ENCODE measurements at regions not wholly inside any gene's neighbourhood (a gene's known extent, or its start where the extent isn't known, plus 50 kb on each side); places are given as distances from the start of the nearest gene placed in this dataset.

DNA sequence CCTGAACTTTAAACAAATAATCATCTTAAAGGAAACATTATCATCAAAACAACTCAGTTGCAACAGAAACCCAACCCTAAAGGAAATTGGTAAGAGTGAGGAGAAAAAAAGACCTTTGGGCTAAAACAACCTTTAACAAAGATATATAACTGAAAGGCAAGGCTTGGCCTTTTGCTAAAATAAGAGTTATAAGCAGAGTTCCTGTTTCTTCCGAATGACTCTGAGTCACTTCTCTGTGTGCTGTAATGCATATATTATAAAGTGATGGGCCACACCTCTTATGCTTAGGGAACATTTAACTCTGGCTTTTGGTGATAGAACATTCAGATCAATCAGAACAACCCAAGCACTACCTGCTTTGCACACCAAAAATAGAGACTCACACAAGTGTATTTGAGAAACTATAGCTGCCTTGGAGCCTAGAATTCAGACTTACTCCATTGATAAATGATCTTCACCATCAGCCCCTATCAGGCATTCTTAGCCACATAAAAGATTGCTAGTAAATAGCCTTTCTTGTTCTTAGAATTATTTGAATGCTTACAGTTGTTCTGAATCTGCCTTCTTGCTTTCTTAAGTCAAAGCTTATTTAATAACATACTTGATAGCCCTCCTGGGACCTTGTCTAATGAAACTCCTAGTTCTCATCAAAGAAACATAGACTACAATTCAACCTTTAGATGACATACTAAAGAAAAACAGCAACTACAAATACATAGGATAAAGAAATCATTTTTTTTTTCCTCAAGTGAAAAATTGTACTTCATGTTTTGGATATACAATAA is 294.2 kb upstream of the SEMA6D start:
- H3K9ac ChIP-seq (ENCODE audit: low read length in 5 of 5), result no peak overlapping the region
- peaks cover 0 to 5% (median 0%) of the 10 kb centered on the region in 5 donors for H3K4me1 ChIP-seq (ENCODE audit: control insufficient read depth in 5 of 5, insufficient read depth in 5 of 5, low read length in 5 of 5)
- no peak overlapping the region for H3K27ac ChIP-seq (ENCODE audit: low read depth, low read length)
- no peaks in the 10 kb centered on the region for H3K9me3 ChIP-seq (ENCODE audit: control insufficient read depth in 5 of 5, low read length in 5 of 5)
- no peak overlapping the region for H3K4me3 ChIP-seq (ENCODE audit: low read depth in 1 of 5, low read length in 5 of 5)
- no peaks in the 10 kb centered on the region for H3K27me3 ChIP-seq (ENCODE audit: control insufficient read depth in 5 of 5, insufficient read depth in 4 of 5, low read length in 5 of 5)
- H3K36me3 ChIP-seq (ENCODE audit: control insufficient read depth in 5 of 5, insufficient read depth in 5 of 5, low read length in 5 of 5), result no peaks in the 10 kb centered on the region

DNA sequence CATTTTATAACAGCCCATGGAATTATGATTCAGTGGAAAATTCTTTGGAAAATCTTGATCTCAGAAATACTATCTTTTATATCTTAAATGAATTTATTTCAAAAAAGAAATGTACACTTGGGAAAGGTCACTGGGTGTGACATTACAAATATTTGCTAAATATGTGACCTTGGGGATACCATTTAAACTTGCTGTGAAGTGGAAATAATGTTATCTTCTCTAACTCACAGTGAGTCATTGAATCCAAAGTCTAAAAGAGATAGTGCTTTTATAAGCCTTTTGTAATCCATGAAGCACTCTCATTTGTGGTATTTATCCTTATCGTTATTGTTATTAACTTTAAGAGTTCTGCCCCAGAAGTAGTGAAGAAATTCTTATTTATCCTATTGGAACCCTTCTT is 289.8 kb upstream of the SEMA6D start:
- no peaks in the 10 kb centered on the region for H3K9me3 ChIP-seq (ENCODE audit: control insufficient read depth in 5 of 5, low read length in 5 of 5)
- H3K27ac ChIP-seq (ENCODE audit: low read depth, low read length), result no peak overlapping the region
- no peak overlapping the region for H3K4me3 ChIP-seq (ENCODE audit: low read depth in 1 of 5, low read length in 5 of 5)
- no peaks in the 10 kb centered on the region for H3K27me3 ChIP-seq (ENCODE audit: control insufficient read depth in 5 of 5, insufficient read depth in 4 of 5, low read length in 5 of 5)
- H3K9ac ChIP-seq (ENCODE audit: low read length in 5 of 5), result no peak overlapping the region
- H3K4me1 ChIP-seq (ENCODE audit: control insufficient read depth in 5 of 5, insufficient read depth in 5 of 5, low read length in 5 of 5), result peaks cover 0 to 11% (median 0%) of the 10 kb centered on the region in 5 donors
- H3K36me3 ChIP-seq (ENCODE audit: control insufficient read depth in 5 of 5, insufficient read depth in 5 of 5, low read length in 5 of 5), result no peaks in the 10 kb centered on the region

DNA sequence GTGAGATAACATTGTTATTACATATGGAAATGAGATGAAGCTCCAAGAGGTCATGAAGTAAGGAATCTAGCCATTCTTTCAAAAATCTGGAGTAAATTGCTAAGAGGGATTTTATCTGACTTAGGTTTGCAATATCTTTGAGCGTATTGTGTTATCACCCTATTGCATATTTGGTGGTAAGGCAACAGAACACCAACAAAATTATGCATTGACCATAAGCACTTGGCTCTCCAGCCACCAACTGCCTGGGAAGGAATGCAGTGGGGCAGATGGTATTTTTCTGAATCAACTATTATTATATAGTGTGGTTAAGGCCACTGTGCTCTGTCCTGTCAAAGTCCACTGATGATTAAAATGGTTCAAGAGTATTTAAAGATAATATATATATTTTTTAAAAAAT is 287.9 kb upstream of the SEMA6D start:
- H3K27ac ChIP-seq (ENCODE audit: low read depth, low read length), result no peak overlapping the region
- H3K36me3 ChIP-seq (ENCODE audit: control insufficient read depth in 5 of 5, insufficient read depth in 5 of 5, low read length in 5 of 5), result no peaks in the 10 kb centered on the region
- no peaks in the 10 kb centered on the region for H3K9me3 ChIP-seq (ENCODE audit: control insufficient read depth in 5 of 5, low read length in 5 of 5)
- no peak overlapping the region for H3K4me3 ChIP-seq (ENCODE audit: low read depth in 1 of 5, low read length in 5 of 5)
- peaks cover 0 to 6% (median 0%) of the 10 kb centered on the region in 5 donors for H3K4me1 ChIP-seq (ENCODE audit: control insufficient read depth in 5 of 5, insufficient read depth in 5 of 5, low read length in 5 of 5)
- H3K9ac ChIP-seq (ENCODE audit: low read length in 5 of 5), result no peak overlapping the region
- H3K27me3 ChIP-seq (ENCODE audit: control insufficient read depth in 5 of 5, insufficient read depth in 4 of 5, low read length in 5 of 5), result no peaks in the 10 kb centered on the region

DNA sequence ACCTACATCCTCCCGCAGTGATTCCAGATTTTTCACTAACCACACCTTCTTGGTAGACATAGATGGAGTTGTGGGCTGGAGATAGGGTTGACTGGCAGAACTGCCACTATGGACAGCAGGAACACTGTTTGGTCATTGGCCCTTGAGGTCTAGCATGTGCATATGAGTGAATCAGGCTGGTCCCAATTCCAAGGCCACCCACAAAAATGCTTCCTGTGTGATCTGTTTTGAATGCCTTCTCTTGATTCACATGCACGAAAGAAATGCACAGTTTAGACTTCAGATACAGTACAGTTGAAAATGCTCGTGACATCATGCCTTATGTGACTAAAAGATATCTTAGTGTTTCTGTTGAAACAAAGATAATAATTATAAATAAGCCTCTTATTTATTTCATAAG is 285.8 kb upstream of the SEMA6D start:
- Histone ChIP-seq H3K4me3 (ENCODE audit: low read depth in 1 of 5, low read length in 5 of 5) (no peak overlapping the region), H3K27ac (ENCODE audit: low read depth, low read length) (no peak overlapping the region), H3K27me3 (ENCODE audit: control insufficient read depth in 5 of 5, insufficient read depth in 4 of 5, low read length in 5 of 5) (no peaks in the 10 kb centered on the region), H3K36me3 (ENCODE audit: control insufficient read depth in 5 of 5, insufficient read depth in 5 of 5, low read length in 5 of 5) (no peaks in the 10 kb centered on the region), H3K4me1 (ENCODE audit: control insufficient read depth in 5 of 5, insufficient read depth in 5 of 5, low read length in 5 of 5) (peaks cover 0 to 6% (median 0%) of the 10 kb centered on the region in 5 donors), H3K9ac (ENCODE audit: low read length in 5 of 5) (no peak overlapping the region), H3K9me3 (ENCODE audit: control insufficient read depth in 5 of 5, low read length in 5 of 5) (no peaks in the 10 kb centered on the region)

DNA sequence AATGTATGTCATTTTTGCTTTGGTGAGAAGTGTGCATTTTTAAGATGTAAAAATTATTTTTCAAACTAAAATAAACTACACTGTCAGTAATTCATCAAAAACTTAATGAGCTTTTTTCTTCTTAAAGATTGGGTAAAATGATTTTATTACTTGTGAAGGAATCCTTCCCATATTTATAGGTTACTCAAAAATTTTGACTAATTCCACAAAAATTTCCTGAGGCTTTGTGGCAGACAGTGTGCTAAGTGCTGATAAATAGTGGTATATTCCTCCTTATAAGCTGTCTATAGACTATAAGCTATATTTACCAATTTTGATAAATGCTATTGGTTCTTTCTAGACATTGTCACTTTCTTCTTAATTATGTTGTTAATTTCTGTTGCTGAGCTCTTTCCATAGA is 284.5 kb upstream of the SEMA6D start:
- Histone ChIP-seq H3K27ac (ENCODE audit: low read depth, low read length) (no peak overlapping the region), H3K4me1 (ENCODE audit: control insufficient read depth in 5 of 5, insufficient read depth in 5 of 5, low read length in 5 of 5) (peaks cover 0 to 6% (median 0%) of the 10 kb centered on the region in 5 donors), H3K9me3 (ENCODE audit: control insufficient read depth in 5 of 5, low read length in 5 of 5) (no peaks in the 10 kb centered on the region), H3K27me3 (ENCODE audit: control insufficient read depth in 5 of 5, insufficient read depth in 4 of 5, low read length in 5 of 5) (no peaks in the 10 kb centered on the region), H3K9ac (ENCODE audit: low read length in 5 of 5) (no peak overlapping the region), H3K36me3 (ENCODE audit: control insufficient read depth in 5 of 5, insufficient read depth in 5 of 5, low read length in 5 of 5) (no peaks in the 10 kb centered on the region), H3K4me3 (ENCODE audit: low read depth in 1 of 5, low read length in 5 of 5) (no peak overlapping the region)

DNA sequence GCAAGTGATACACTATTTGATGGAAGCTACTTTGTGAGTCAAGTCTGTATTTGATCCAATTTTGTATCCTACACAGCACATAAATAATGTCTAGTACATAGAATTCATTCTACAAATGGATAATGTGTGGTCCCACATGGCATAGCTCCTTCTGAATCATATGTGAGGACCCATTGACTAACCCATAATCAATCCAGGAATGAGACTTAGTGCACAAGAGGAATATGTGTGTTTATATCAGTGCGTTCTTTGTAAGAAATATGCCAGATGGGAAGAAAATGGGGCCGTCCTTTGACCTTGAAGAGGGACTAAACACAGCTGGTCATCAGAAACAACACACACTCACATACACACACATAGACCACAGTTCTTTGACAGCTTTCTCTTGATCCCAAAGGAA is 282.7 kb upstream of the SEMA6D start:
- no peaks in the 10 kb centered on the region for H3K36me3 ChIP-seq (ENCODE audit: control insufficient read depth in 5 of 5, insufficient read depth in 5 of 5, low read length in 5 of 5)
- no peaks in the 10 kb centered on the region for H3K27me3 ChIP-seq (ENCODE audit: control insufficient read depth in 5 of 5, insufficient read depth in 4 of 5, low read length in 5 of 5)
- H3K27ac ChIP-seq (ENCODE audit: low read depth, low read length), result no peak overlapping the region
- no peaks in the 10 kb centered on the region for H3K9me3 ChIP-seq (ENCODE audit: control insufficient read depth in 5 of 5, low read length in 5 of 5)
- H3K9ac ChIP-seq (ENCODE audit: low read length in 5 of 5), result no peak overlapping the region
- peaks cover 0 to 20% (median 2%) of the 10 kb centered on the region in 5 donors for H3K4me1 ChIP-seq (ENCODE audit: control insufficient read depth in 5 of 5, insufficient read depth in 5 of 5, low read length in 5 of 5)
- H3K4me3 ChIP-seq (ENCODE audit: low read depth in 1 of 5, low read length in 5 of 5), result no peak overlapping the region

DNA sequence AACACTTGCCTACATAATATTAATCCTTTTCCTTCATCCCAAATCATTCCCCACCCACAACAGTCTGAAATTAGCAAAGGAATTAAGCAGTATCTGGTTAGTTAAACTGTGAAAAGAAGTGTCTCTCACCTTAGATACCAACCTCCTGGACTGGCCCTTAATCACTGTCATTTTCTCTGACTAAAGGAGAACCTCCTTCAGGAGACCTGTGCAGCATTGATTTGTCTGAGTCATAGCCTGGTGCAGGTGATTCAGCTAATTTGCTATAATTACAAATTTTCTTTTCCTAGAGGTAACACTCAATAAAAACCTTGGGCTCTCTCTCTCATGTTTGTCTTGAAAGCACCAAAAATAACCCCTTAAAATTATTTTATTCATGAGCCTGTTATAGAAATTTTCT is 279.8 kb upstream of the SEMA6D start:
- Histone ChIP-seq H3K27me3 (ENCODE audit: control insufficient read depth in 5 of 5, insufficient read depth in 4 of 5, low read length in 5 of 5) (no peaks in the 10 kb centered on the region), H3K4me1 (ENCODE audit: control insufficient read depth in 5 of 5, insufficient read depth in 5 of 5, low read length in 5 of 5) (peaks cover 0 to 23% (median 3%) of the 10 kb centered on the region in 5 donors), H3K36me3 (ENCODE audit: control insufficient read depth in 5 of 5, insufficient read depth in 5 of 5, low read length in 5 of 5) (no peaks in the 10 kb centered on the region), H3K9me3 (ENCODE audit: control insufficient read depth in 5 of 5, low read length in 5 of 5) (no peaks in the 10 kb centered on the region), H3K27ac (ENCODE audit: low read depth, low read length) (no peak overlapping the region), H3K4me3 (ENCODE audit: low read depth in 1 of 5, low read length in 5 of 5) (no peak overlapping the region), H3K9ac (ENCODE audit: low read length in 5 of 5) (no peak overlapping the region)

DNA sequence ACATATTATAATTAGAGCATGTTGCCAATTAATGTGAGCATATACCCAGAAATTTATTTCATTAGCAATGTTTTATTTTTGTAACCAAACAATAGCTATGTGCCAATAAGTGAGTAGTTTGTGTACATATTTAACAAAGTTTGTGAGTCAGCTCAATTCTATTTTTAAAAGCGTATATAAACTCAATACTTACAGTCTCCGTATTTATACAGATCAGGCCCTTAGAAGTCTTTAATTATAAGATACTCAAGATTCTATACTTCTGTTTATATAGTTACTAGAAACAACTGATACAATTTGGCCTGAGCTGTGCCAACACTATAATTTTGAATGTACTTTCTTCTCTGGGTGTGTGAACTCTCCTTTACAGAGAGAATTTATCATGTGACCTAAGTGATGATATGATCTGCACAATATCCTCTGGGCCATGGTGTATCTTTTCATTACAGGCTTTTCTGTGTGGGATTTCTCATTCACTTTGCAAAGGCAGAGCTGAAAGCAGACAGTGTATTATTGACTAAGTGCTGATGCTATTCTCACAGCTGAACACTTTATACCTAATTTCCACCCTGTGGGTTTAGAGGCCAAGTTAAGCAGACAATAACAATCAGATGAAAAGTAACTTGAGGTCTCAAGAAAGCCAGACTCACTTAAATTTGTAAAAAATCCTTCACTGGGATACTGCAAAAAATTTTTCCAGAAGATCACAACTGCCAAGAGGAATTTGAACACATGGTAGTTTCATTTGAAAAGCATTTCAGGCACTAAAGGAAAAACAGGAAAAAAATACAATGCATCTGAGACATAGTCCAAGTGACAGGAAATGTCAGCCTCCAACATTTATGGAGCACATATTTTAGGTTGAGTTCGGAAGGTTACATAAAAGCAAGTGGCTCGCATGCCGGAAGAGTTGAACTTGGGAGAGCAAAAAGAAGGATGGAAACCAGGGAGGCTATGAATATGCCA is 277.9 kb upstream of the SEMA6D start:
- peak overlapping the region; percentile 1 for H3K27ac ChIP-seq (ENCODE audit: low read depth, low read length)

DNA sequence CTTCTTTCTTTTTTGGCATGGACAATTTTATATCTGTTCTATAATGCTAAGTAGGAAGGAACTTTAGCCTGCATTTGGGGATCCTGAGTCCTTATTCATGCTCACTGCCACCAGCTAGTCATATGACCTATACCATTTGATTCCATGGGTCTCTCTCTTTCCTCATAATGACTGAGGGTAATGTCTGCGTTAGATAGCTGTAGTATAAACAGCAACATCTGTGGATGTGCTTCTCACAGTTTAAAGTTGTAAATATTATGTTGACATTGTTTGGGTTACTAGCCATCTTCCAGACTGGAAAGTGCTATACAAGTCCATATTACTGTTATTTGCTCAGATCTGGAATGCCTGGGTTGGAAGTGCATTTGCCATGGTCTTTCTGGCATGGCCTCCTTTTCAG is 274.9 kb upstream of the SEMA6D start:
- Histone ChIP-seq H3K27ac (ENCODE audit: low read depth, low read length) (no peak overlapping the region), H3K9ac (ENCODE audit: low read length in 5 of 5) (no peak overlapping the region), H3K36me3 (ENCODE audit: control insufficient read depth in 5 of 5, insufficient read depth in 5 of 5, low read length in 5 of 5) (no peaks in the 10 kb centered on the region), H3K4me3 (ENCODE audit: low read depth in 1 of 5, low read length in 5 of 5) (no peak overlapping the region), H3K27me3 (ENCODE audit: control insufficient read depth in 5 of 5, insufficient read depth in 4 of 5, low read length in 5 of 5) (no peaks in the 10 kb centered on the region), H3K9me3 (ENCODE audit: control insufficient read depth in 5 of 5, low read length in 5 of 5) (peaks cover 0 to 4% (median 0%) of the 10 kb centered on the region in 5 donors), H3K4me1 (ENCODE audit: control insufficient read depth in 5 of 5, insufficient read depth in 5 of 5, low read length in 5 of 5) (peaks cover 0 to 23% (median 3%) of the 10 kb centered on the region in 5 donors)

More for the DNA sequence above, 277.9 kb upstream of the SEMA6D start:
- H3K4me1 ChIP-seq (ENCODE audit: control insufficient read depth in 5 of 5, insufficient read depth in 5 of 5, low read length in 5 of 5), result peaks cover 0 to 23% (median 3%) of the 10 kb centered on the region in 5 donors
- H3K36me3 ChIP-seq (ENCODE audit: control insufficient read depth in 5 of 5, insufficient read depth in 5 of 5, low read length in 5 of 5), result no peaks in the 10 kb centered on the region
- H3K9me3 ChIP-seq (ENCODE audit: control insufficient read depth in 5 of 5, low read length in 5 of 5), result no peaks in the 10 kb centered on the region
- H3K9ac ChIP-seq (ENCODE audit: low read length in 5 of 5), result no peak overlapping the region
- H3K4me3 ChIP-seq (ENCODE audit: low read depth in 1 of 5, low read length in 5 of 5), result no peak overlapping the region
- H3K27me3 ChIP-seq (ENCODE audit: control insufficient read depth in 5 of 5, insufficient read depth in 4 of 5, low read length in 5 of 5), result no peaks in the 10 kb centered on the region

DNA sequence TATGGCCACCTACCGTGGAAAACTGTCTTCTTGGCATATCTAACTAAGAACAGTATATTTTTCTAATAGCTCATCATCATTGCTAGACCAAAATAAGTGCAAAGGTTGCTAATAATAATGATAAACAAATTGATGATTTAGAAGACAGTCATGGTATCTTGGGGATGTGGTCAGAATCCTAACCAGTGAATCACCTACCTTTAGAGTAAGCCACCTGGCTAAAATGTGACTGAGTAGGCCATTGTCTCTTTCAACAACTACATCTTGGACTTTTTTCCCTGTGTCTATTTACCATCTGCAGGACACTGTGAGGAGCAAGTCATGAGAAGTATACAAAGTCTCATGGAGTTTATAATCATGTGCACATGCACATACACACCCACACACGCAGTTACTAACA is 273.5 kb upstream of the SEMA6D start:
- no peak overlapping the region for H3K4me3 ChIP-seq (ENCODE audit: low read depth in 1 of 5, low read length in 5 of 5)
- H3K9me3 ChIP-seq (ENCODE audit: control insufficient read depth in 5 of 5, low read length in 5 of 5), result peaks cover 0 to 4% (median 0%) of the 10 kb centered on the region in 5 donors
- H3K36me3 ChIP-seq (ENCODE audit: control insufficient read depth in 5 of 5, insufficient read depth in 5 of 5, low read length in 5 of 5), result no peaks in the 10 kb centered on the region
- peaks cover 0 to 14% (median 3%) of the 10 kb centered on the region in 5 donors for H3K4me1 ChIP-seq (ENCODE audit: control insufficient read depth in 5 of 5, insufficient read depth in 5 of 5, low read length in 5 of 5)
- H3K27me3 ChIP-seq (ENCODE audit: control insufficient read depth in 5 of 5, insufficient read depth in 4 of 5, low read length in 5 of 5), result no peaks in the 10 kb centered on the region
- H3K9ac ChIP-seq (ENCODE audit: low read length in 5 of 5), result no peak overlapping the region
- H3K27ac ChIP-seq (ENCODE audit: low read depth, low read length), result no peak overlapping the region

Data from subcutaneous abdominal adipose tissue (tissue), 5 donors.